IMR-90 (cell line): ENCODE measurements at regions not wholly inside any gene's neighbourhood (a gene's known extent, or its start where the extent isn't known, plus 50 kb on each side); places are given as distances from the start of the nearest gene placed in this dataset.

Experiments
- ATAC-seq: fragments of 200-7000 bp; cut with Tn5 transposase; 2 replicates; pipeline ENCODE4 v1.9.1; 2020; ENCODE audit warnings: low read depth, mild to moderate bottlenecking, moderate library complexity
- BruUV-seq: library from RNA; stranded (reverse); fragments of 400-500 nt; replicated peaks from 2 replicates; lab custom pipeline; 2021; lab: Mats Ljungman, UMichigan
- CTCF ChIA-PET: fragments of 300-600 bp; formaldehyde crosslinking; extraction: SDS; loops from one replicate; lab custom pipeline; 2021; ENCODE audit warnings: antibody characterized with exemption; lab: Yijun Ruan, JAX
- POLR2A ChIA-PET: fragments of 300-600 bp; sonication (Branson Sonifier 250); formaldehyde crosslinking; loops from one replicate; lab custom pipeline; 2022; ENCODE audit warnings: antibody characterized with exemption; ENCODE audit not compliant: unreplicated experiment; lab: Charles Lee
- DNase-seq: peaks from one replicate; pipeline ENCODE4 v3.0.0; 2013
- H2AFZ ChIP-seq: replicated peaks from 2 replicates; pipeline ENCODE3; 2013; ENCODE audit warnings: low read length, mild to moderate bottlenecking; ENCODE audit not compliant: poor library complexity
- H2AK5ac ChIP-seq: 2 replicates; pipeline ENCODE4 v1.6.1; 2013; ENCODE audit warnings: low read depth, low read length, inconsistent platforms
- H2AK9ac ChIP-seq: replicated peaks from 2 replicates; pipeline ENCODE3; 2013; ENCODE audit warnings: mild to moderate bottlenecking, low read depth, low read length, moderate library complexity; ENCODE audit not compliant: poor library complexity
- H2BK120ac ChIP-seq: 2 replicates; pipeline ENCODE4 v1.6.1; 2013; ENCODE audit warnings: low read depth, low read length, inconsistent platforms
- H2BK15ac ChIP-seq: 3 replicates; pipeline ENCODE4 v1.6.1; 2013; ENCODE audit warnings: low read depth, low read length, inconsistent platforms
- H2BK20ac ChIP-seq: 2 replicates; pipeline ENCODE4 v1.6.1; 2013; ENCODE audit warnings: low read depth, mild to moderate bottlenecking, inconsistent platforms, low read length, moderate library complexity
- H2BK5ac ChIP-seq: 2 replicates; pipeline ENCODE4 v1.6.1; 2013; ENCODE audit warnings: mild to moderate bottlenecking, low read depth, low read length, inconsistent platforms; ENCODE audit not compliant: poor library complexity, severe bottlenecking
- H3K14ac ChIP-seq: replicated peaks from 2 replicates; pipeline ENCODE4 v1.6.1; 2013; ENCODE audit warnings: low read depth, low read length, inconsistent platforms
- H3K18ac ChIP-seq: 2 replicates; pipeline ENCODE4 v1.6.1; 2013; ENCODE audit warnings: low read depth, low read length, control low read depth
- H3K23ac ChIP-seq: 2 replicates; pipeline ENCODE4 v1.6.1; 2013; ENCODE audit warnings: low read depth, low read length, inconsistent platforms
- H3K27ac ChIP-seq: 2 replicates; pipeline ENCODE4 v1.5.1; 2013; ENCODE audit warnings: mild to moderate bottlenecking, control low read depth, low read length; ENCODE audit not compliant: insufficient read depth
- H3K27me3 ChIP-seq: 2 replicates; pipeline ENCODE4 v1.6.1; 2013; ENCODE audit warnings: low read length; ENCODE audit not compliant: control insufficient read depth, insufficient read depth
- H3K36me3 ChIP-seq: 2 replicates; pipeline ENCODE4 v1.6.1; 2013; ENCODE audit warnings: low read length, mixed read lengths; ENCODE audit not compliant: control insufficient read depth, insufficient read depth
- H3K4ac ChIP-seq: 2 replicates; pipeline ENCODE4 v1.6.1; 2013; ENCODE audit warnings: low read depth, low read length, inconsistent platforms
- H3K4me1 ChIP-seq: 2 replicates; pipeline ENCODE4 v1.6.1; 2013; ENCODE audit warnings: low read length, mixed read lengths; ENCODE audit not compliant: control insufficient read depth, insufficient read depth
- H3K4me2 ChIP-seq: 2 replicates; pipeline ENCODE4 v1.6.1; 2013; ENCODE audit warnings: low read depth, mild to moderate bottlenecking, control low read depth, low read length, moderate library complexity
- H3K4me3 ChIP-seq: 2 replicates; pipeline ENCODE4 v1.5.1; 2013; ENCODE audit warnings: low read depth, mild to moderate bottlenecking, control low read depth, low read length, moderate library complexity; ENCODE audit not compliant: insufficient read depth
- H3K56ac ChIP-seq: 2 replicates; pipeline ENCODE4 v1.6.1; 2013; ENCODE audit warnings: low read length, inconsistent platforms; ENCODE audit not compliant: insufficient read depth; ENCODE audit errors: extremely low read depth
- H3K79me1 ChIP-seq, 2 experiments: 2 replicates each; pipeline ENCODE4 v1.6.1; 2013; ENCODE audit warnings: low read length in 2 of 2, inconsistent platforms in 1 of 2, low read depth in 1 of 2
- H3K9ac ChIP-seq: 2 replicates; pipeline ENCODE4 v1.6.1; 2013; ENCODE audit warnings: low read depth, low read length, control low read depth
- H3K9me1 ChIP-seq: 2 replicates; pipeline ENCODE4 v1.6.1; 2013; ENCODE audit warnings: low read length, inconsistent platforms; ENCODE audit not compliant: insufficient read depth
- H3K9me3 ChIP-seq: 2 replicates; pipeline ENCODE4 v1.6.1; 2013; ENCODE audit warnings: low read length; ENCODE audit not compliant: control insufficient read depth, insufficient read depth
- H4K20me1 ChIP-seq: 2 replicates; pipeline ENCODE4 v1.6.1; 2013; ENCODE audit warnings: low read length, inconsistent platforms; ENCODE audit not compliant: insufficient read depth
- H4K5ac ChIP-seq: 2 replicates; pipeline ENCODE4 v1.6.1; 2013; ENCODE audit warnings: mild to moderate bottlenecking, low read depth, low read length, control low read depth
- H4K8ac ChIP-seq, 2 experiments: 2 replicates each; pipeline ENCODE4 v1.6.1; 2013; ENCODE audit warnings: low read depth in 2 of 2, low read length in 2 of 2, control low read depth in 1 of 2, inconsistent platforms in 1 of 2
- H4K91ac ChIP-seq: 2 replicates; pipeline ENCODE4 v1.6.1; 2013; ENCODE audit warnings: low read depth, low read length, inconsistent platforms; ENCODE audit not compliant: insufficient read depth
- BHLHE40 ChIP-seq: fragments of 150-350 bp; IDR thresholded peaks from 2 replicates; pipeline ENCODE4 v1.6.1; 2016; ENCODE audit warnings: mild to moderate bottlenecking, low read depth, low read length
- CEBPB ChIP-seq: IDR thresholded peaks from 2 replicates; pipeline ENCODE4 v1.6.1; 2012; ENCODE audit warnings: low read depth, low read length, improper control_type of control experiment
- CHD1 ChIP-seq: IDR thresholded peaks from 2 replicates; pipeline ENCODE4 v1.6.1; 2012; ENCODE audit warnings: low read depth, low read length, improper control_type of control experiment
- FOS ChIP-seq: fragments of 150-350 bp; IDR thresholded peaks from 2 replicates; pipeline ENCODE4 v1.6.1; 2016; ENCODE audit warnings: low read depth, low read length
- MAFK ChIP-seq: IDR thresholded peaks from 2 replicates; pipeline ENCODE4 v1.6.1; 2012; ENCODE audit warnings: low read depth, low read length, improper control_type of control experiment
- MAZ ChIP-seq: IDR thresholded peaks from 2 replicates; pipeline ENCODE4 v1.6.1; 2012; ENCODE audit warnings: low read depth, mild to moderate bottlenecking, low read length, improper control_type of control experiment, moderate library complexity, borderline replicate concordance
- MXI1 ChIP-seq: IDR thresholded peaks from 2 replicates; pipeline ENCODE4 v1.6.1; 2012; ENCODE audit warnings: low read depth, mild to moderate bottlenecking, low read length, moderate library complexity, borderline replicate concordance
- NFE2L2 ChIP-seq: fragments of 150-350 bp; IDR thresholded peaks from 2 replicates; pipeline ENCODE4 v1.6.1; 2016; ENCODE audit warnings: low read depth, mild to moderate bottlenecking, low read length
- RCOR1 ChIP-seq: IDR thresholded peaks from 2 replicates; pipeline ENCODE4 v1.6.1; 2012; ENCODE audit warnings: mild to moderate bottlenecking, low read length, improper control_type of control experiment; ENCODE audit not compliant: insufficient replicate concordance
- SMC3 ChIP-seq: fragments of 150-350 bp; IDR thresholded peaks from 2 replicates; pipeline ENCODE4 v1.6.1; 2016; ENCODE audit warnings: low read depth, mild to moderate bottlenecking, antibody characterized with exemption, low read length, moderate library complexity
- WGBS, 2 experiments: methylation state at CpG; one replicate each; pipeline versions ENCODE4 v1.1.5 to v1.1.7; 2013; ENCODE audit warnings: missing lambda C conversion rate in 2 of 2; ENCODE audit not compliant: insufficient read length in 1 of 2; ENCODE audit errors: extremely low coverage in 2 of 2; 5-methylcytosine and 5-hydroxymethylcytosine counted together
- dilution Hi-C: fragments of 300-500 bp; cut with HindIII; formaldehyde crosslinking; loops from one replicate; pipeline ENCODE4 v1.14.3; 2018; ENCODE audit warnings: low sequenced_read_pairs; ENCODE audit not compliant: unreplicated experiment
- in situ Hi-C: fragments of 300-500 bp; cut with MboI; formaldehyde crosslinking; loops from 3 replicates; pipeline ENCODE4 v1.14.3; 2019; ENCODE audit warnings: low sequenced_read_pairs, inconsistent platforms, mixed read lengths
- intact Hi-C: fragments of 100-400 bp; cut with micrococcal nuclease; formaldehyde crosslinking; loops from 2 replicates; pipeline ENCODE4 v1.10.0; 2022
- TF ChIP-seq, protein P1 (sequence below): fragments of 150-350 bp; IDR thresholded peaks from 2 replicates; pipeline ENCODE4 v1.6.1; 2016; ENCODE audit warnings: low read depth, mild to moderate bottlenecking, low read length, moderate library complexity, borderline replicate concordance
- TF ChIP-seq, protein P2 (sequence below): conservative IDR thresholded peaks from 2 replicates; pipeline ENCODE4 v1.5.1; 2012; ENCODE audit warnings: mild to moderate bottlenecking, low read depth, low read length, improper control_type of control experiment
- TF ChIP-seq, protein P3 (sequence below): fragments of 150-350 bp; IDR thresholded peaks from 2 replicates; pipeline ENCODE4 v1.6.1; 2017; ENCODE audit warnings: mild to moderate bottlenecking, antibody characterized with exemption, low read length, low read depth

DNA sequence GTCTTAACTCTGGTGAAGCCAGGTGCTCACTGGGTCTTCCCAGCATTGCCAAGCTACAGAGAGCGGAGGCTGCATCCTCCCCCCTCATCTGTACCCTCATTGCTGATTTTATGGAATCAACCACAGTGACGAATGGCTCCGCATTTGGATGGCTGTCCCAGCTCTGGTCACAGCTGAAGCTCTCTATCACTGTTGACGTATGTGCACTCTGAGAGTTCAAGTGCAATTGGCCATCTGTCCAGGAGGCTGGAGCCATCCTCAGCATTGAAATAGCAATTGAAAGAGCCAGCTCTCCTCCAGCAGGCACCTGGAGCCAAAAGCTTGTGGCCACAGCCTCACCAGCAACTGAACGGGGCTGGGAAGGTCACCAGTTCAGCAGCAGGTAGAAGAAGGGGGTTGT lies 494.1 kb downstream of the TMEM114 start:
- intact Hi-C loops (no loop called here), in situ Hi-C loops (no loop called here), dilution Hi-C loops (no loop called here)
- DNase-seq, result no peak
- no peak overlapping the region for H3K4me3 ChIP-seq
- no peak overlapping the region for H3K18ac ChIP-seq
- H3K56ac ChIP-seq, result no peak overlapping the region
- no peak overlapping the region for H2BK120ac ChIP-seq
- ChIA-PET POLR2A (no interaction called here), CTCF (interaction anchor here (0.6 kb wide), 1 partner anchor 616 kb away, joined by 4 read pairs; no protein-coding TSS in a partner anchor)
- H4K91ac ChIP-seq, result no peak overlapping the region
- H4K20me1 ChIP-seq, result no peaks in the 10 kb centered on the region
- H3K4me2 ChIP-seq, result no peak overlapping the region
- H3K36me3 ChIP-seq, result no peaks in the 10 kb centered on the region
- H4K8ac ChIP-seq, result no peak overlapping the region
- no peaks in the 10 kb centered on the region for H3K4me1 ChIP-seq
- H3K9me3 ChIP-seq, result peaks cover 14% of the 10 kb centered on the region
- TF ChIP-seq, protein P1, sequence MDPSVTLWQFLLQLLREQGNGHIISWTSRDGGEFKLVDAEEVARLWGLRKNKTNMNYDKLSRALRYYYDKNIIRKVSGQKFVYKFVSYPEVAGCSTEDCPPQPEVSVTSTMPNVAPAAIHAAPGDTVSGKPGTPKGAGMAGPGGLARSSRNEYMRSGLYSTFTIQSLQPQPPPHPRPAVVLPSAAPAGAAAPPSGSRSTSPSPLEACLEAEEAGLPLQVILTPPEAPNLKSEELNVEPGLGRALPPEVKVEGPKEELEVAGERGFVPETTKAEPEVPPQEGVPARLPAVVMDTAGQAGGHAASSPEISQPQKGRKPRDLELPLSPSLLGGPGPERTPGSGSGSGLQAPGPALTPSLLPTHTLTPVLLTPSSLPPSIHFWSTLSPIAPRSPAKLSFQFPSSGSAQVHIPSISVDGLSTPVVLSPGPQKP, result no peak
- TF ChIP-seq BHLHE40, result no peak
- no peak for TF ChIP-seq NFE2L2
- no peak for TF ChIP-seq RCOR1
- no peak for TF ChIP-seq MAZ
- no peak for TF ChIP-seq CHD1
- no peak for TF ChIP-seq MXI1
- TF ChIP-seq, protein P2, sequence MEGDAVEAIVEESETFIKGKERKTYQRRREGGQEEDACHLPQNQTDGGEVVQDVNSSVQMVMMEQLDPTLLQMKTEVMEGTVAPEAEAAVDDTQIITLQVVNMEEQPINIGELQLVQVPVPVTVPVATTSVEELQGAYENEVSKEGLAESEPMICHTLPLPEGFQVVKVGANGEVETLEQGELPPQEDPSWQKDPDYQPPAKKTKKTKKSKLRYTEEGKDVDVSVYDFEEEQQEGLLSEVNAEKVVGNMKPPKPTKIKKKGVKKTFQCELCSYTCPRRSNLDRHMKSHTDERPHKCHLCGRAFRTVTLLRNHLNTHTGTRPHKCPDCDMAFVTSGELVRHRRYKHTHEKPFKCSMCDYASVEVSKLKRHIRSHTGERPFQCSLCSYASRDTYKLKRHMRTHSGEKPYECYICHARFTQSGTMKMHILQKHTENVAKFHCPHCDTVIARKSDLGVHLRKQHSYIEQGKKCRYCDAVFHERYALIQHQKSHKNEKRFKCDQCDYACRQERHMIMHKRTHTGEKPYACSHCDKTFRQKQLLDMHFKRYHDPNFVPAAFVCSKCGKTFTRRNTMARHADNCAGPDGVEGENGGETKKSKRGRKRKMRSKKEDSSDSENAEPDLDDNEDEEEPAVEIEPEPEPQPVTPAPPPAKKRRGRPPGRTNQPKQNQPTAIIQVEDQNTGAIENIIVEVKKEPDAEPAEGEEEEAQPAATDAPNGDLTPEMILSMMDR, result no peak
- TF ChIP-seq, protein P3, sequence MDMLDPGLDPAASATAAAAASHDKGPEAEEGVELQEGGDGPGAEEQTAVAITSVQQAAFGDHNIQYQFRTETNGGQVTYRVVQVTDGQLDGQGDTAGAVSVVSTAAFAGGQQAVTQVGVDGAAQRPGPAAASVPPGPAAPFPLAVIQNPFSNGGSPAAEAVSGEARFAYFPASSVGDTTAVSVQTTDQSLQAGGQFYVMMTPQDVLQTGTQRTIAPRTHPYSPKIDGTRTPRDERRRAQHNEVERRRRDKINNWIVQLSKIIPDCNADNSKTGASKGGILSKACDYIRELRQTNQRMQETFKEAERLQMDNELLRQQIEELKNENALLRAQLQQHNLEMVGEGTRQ, result no peak
- TF ChIP-seq MAFK, result no peak
- TF ChIP-seq SMC3, result no peak
- no peak for TF ChIP-seq FOS
- TF ChIP-seq CEBPB, result no peak
- no peak overlapping the region for H3K23ac ChIP-seq
- no peak overlapping the region for H4K5ac ChIP-seq
- no peak overlapping the region for H3K27ac ChIP-seq
- no peaks in the 10 kb centered on the region for H3K79me1 ChIP-seq
- no peak overlapping the region for H3K4ac ChIP-seq
- WGBS, 2 experiments, result 86% methylated on average over 3 of the region's 5 CpGs; no CpG with 5 or more reads in 1 of the 2 experiments
- H2BK15ac ChIP-seq, result no peak overlapping the region
- no peak overlapping the region for H2BK5ac ChIP-seq
- H2BK20ac ChIP-seq, result no peak overlapping the region
- H3K9ac ChIP-seq, result no peak overlapping the region
- no peak overlapping the region for H2AK9ac ChIP-seq
- no peak for ATAC-seq
- no peak overlapping the region for H3K14ac ChIP-seq
- no peak overlapping the region for H2AFZ ChIP-seq
- H3K9me1 ChIP-seq, result no peaks in the 10 kb centered on the region
- BruUV-seq, result no TSS peak
- H3K27me3 ChIP-seq, result no peaks in the 10 kb centered on the region
- H2AK5ac ChIP-seq, result no peak overlapping the region
